Kidney (tissue), 13 donors: ENCODE measurements at regions not wholly inside any gene's neighbourhood (a gene's known extent, or its start where the extent isn't known, plus 50 kb on each side); places are given as distances from the start of the nearest gene placed in this dataset.
A peak's percentile ranks its signal among the peaks of the same experiment; 100 is the strongest.

ENCODE experiments used
- DNase-seq, 5 donors: peaks; one replicate each; pipeline ENCODE4 v3.0.0-alpha.2; 2013 to 2020
- FAIRE-seq: peaks from 2 replicates; lab custom pipeline; 2012; peaks lifted over from hg19 to GRCh38; lab: Jason Lieb, UNC
- H3K27ac ChIP-seq, 2 donors: one replicate each; pipeline ENCODE4 v1.7.0; 2013; ENCODE audit warnings: low read depth in 2 of 2, low read length in 2 of 2, inconsistent platforms in 1 of 2
- H3K27me3 ChIP-seq: one replicate; pipeline ENCODE4 v1.7.1; 2013; ENCODE audit warnings: low read length, inconsistent platforms; ENCODE audit not compliant: control insufficient read depth, insufficient read depth
- H3K36me3 ChIP-seq, 3 donors: one replicate each; pipeline versions ENCODE4 v1.7.0 to v1.7.1; 2013; ENCODE audit warnings: low read length in 3 of 3, control low read depth in 1 of 3, inconsistent platforms in 1 of 3; ENCODE audit not compliant: insufficient read depth in 3 of 3, control insufficient read depth in 2 of 3
- H3K4me1 ChIP-seq, 3 donors: one replicate each; pipeline versions ENCODE4 v1.7.0 to v1.7.1; 2013; ENCODE audit warnings: low read length in 3 of 3, inconsistent platforms in 1 of 3, low read depth in 1 of 3; ENCODE audit not compliant: control insufficient read depth in 2 of 3, insufficient read depth in 2 of 3
- H3K4me3 ChIP-seq, 3 donors: one replicate each; pipeline versions ENCODE4 v1.7.0 to v1.8.1; 2013; ENCODE audit warnings: low read length in 3 of 3, control low read depth in 1 of 3, inconsistent platforms in 1 of 3
- H3K9ac ChIP-seq, 3 donors: one replicate each; pipeline versions ENCODE4 v1.7.0 to v1.7.1; 2013; ENCODE audit warnings: low read length in 3 of 3, control low read depth in 1 of 3, inconsistent platforms in 1 of 3
- H3K9me3 ChIP-seq, 3 donors: one replicate each; pipeline versions ENCODE4 v1.7.0 to v1.7.1; 2013; ENCODE audit warnings: low read length in 3 of 3, control low read depth in 1 of 3, inconsistent platforms in 1 of 3; ENCODE audit not compliant: control insufficient read depth in 2 of 3, insufficient read depth in 1 of 3
- intact Hi-C: fragments of 100-400 bp; cut with DNase I; formaldehyde crosslinking; loops from one replicate; pipeline ENCODE4 v1.11.1; 2022
- TF ChIP-seq, protein P1 (sequence below): IDR thresholded peaks from 3 replicates; pipeline ENCODE4 v1.5.1; 2012; ENCODE audit warnings: mild to moderate bottlenecking, moderate library complexity, borderline replicate concordance; ENCODE audit not compliant: insufficient read depth; ENCODE audit errors: extremely low read depth
- donor health status: control.
- donor health status: control.
- donor health status: control.
- donor health status: control.
- donor health status: control.
- donor health status: DM: yes; HTN: yes; CAD: no.
- donor health status: Normal renal cell carcinoma (clear cell type).

DNA sequence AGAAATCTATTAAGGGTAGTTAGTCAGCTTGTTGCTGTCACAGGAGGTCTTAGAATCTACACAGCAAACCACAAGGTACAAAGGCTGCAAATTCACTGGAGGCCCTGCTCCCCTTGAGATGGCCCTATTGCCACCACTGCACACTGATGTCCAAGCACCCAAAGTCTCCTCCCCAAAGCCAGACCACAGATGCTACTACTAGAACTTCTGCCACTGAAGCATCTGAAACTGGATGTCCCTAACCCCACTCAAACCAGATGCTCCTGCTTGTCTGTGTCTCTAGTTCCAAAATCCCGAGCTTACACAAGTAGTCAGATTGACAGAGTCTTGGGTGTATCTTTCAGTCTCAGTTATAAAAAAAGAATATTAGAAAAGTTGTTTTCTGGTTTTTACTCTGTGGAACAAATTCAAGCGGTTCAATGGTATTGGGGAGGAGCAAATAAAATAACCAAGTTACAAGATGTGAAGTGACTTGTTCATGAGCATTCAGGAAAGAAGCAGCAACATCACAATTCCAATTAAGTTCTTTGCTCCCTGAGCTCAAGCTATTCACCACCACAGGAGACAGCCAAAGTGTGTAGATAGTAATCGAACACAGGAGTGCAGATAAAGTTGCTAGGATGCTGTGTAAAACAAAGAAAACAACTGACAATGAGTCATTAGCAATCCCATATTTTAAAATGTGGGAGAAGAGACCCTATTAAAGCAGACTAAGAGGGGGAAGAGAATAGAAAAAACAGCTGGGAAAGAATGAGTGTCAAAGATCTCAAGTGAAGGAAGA lies 352.3 kb downstream of the PDGFC start:
- Histone ChIP-seq H3K4me3 (no peak overlapping the region), H3K27ac (no peak overlapping the region), H3K9me3 (no peaks in the 10 kb centered on the region), H3K9ac (no peak overlapping the region), H3K36me3 (no peaks in the 10 kb centered on the region), H3K27me3 (no peaks in the 10 kb centered on the region), H3K4me1 (no peaks in the 10 kb centered on the region)
- TF ChIP-seq, protein P1, sequence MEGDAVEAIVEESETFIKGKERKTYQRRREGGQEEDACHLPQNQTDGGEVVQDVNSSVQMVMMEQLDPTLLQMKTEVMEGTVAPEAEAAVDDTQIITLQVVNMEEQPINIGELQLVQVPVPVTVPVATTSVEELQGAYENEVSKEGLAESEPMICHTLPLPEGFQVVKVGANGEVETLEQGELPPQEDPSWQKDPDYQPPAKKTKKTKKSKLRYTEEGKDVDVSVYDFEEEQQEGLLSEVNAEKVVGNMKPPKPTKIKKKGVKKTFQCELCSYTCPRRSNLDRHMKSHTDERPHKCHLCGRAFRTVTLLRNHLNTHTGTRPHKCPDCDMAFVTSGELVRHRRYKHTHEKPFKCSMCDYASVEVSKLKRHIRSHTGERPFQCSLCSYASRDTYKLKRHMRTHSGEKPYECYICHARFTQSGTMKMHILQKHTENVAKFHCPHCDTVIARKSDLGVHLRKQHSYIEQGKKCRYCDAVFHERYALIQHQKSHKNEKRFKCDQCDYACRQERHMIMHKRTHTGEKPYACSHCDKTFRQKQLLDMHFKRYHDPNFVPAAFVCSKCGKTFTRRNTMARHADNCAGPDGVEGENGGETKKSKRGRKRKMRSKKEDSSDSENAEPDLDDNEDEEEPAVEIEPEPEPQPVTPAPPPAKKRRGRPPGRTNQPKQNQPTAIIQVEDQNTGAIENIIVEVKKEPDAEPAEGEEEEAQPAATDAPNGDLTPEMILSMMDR: no peak
- no peak for FAIRE-seq
- intact Hi-C loops: no loop called here
- no peak for DNase-seq

DNA sequence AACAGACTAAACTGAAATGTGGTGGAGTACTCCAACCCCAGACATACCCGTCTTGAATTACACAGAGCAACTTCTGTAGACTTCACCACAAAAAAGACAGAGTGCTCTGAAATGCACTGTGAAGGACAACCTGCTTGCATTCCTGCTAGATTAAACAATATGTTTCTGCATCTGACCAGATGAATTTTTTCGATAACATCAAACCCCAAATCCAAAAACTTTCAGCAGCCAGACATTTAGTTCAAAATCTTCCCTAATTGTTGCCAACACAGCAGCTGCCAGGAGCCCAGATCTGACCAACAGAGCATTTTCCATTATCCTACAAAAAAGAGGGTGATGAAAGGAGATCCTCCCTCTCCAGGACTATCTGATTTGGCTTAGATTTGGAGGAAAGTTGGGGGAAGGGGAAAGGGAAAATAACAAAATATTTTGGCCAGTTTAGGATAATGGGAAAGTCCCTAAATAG lies 356.5 kb downstream of the PDGFC start:
- TF ChIP-seq, protein P1: no peak
- Histone ChIP-seq H3K4me3 (no peak overlapping the region), H3K9me3 (no peaks in the 10 kb centered on the region), H3K4me1 (no peaks in the 10 kb centered on the region), H3K27me3 (no peaks in the 10 kb centered on the region), H3K36me3 (no peaks in the 10 kb centered on the region), H3K9ac (no peak overlapping the region), H3K27ac (no peak overlapping the region)
- intact Hi-C loops: no loop called here
- peak in 2 of 5 donors; percentile 75 for DNase-seq
- no peak for FAIRE-seq

DNA sequence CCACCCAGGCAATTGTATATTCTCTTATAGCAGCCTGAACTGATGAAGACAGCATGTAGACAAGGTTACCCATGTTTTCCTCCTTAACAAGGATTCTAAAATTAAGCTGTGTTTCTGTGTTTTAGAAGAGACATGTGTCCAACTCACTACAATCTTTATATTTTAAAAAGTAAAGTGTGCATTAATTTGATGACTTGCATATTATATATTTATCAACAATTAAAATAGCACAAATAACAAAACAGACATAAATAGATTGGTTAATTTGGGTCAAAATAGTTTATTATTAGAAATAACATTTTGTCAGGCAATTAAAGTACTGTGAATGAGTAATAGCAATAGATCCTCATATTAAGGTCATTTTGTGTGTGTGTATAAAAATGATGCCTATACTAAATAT lies 357.1 kb downstream of the PDGFC start:
- Histone ChIP-seq H3K36me3 (no peaks in the 10 kb centered on the region), H3K4me3 (no peak overlapping the region), H3K4me1 (no peaks in the 10 kb centered on the region), H3K9ac (no peak overlapping the region), H3K9me3 (no peaks in the 10 kb centered on the region), H3K27me3 (no peaks in the 10 kb centered on the region), H3K27ac (no peak overlapping the region)
- intact Hi-C loops: no loop called here
- TF ChIP-seq, protein P1: no peak
- FAIRE-seq: no peak
- no peak for DNase-seq

DNA sequence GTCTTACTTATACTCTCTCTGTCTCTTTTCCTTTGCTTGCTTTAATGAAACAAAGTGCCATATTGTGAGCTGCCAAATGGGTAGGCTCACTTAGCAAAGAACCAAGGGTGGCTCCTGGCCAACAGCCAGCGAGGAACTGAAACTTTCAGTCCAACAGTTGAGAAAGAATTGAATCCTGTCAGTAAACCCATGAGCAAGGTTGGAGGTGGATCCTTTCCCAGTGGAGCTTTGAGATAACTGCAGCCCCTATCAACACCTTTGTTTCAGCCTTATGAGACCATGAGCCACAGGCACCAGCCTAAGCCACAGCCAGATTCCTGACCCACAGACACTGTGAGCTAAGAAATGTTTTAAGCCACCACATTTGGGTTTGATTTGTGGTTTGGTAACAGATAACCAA lies 362.2 kb downstream of the PDGFC start:
- intact Hi-C loops: no loop called here
- TF ChIP-seq, protein P1: no peak
- FAIRE-seq: no peak

More for the DNA sequence above, 362.2 kb downstream of the PDGFC start:
- no peaks in the 10 kb centered on the region for H3K27me3 ChIP-seq
- no peak for DNase-seq
- H3K9ac ChIP-seq: no peak overlapping the region
- H3K4me1 ChIP-seq: no peaks in the 10 kb centered on the region
- H3K4me3 ChIP-seq: no peak overlapping the region
- H3K27ac ChIP-seq: no peak overlapping the region
- no peaks in the 10 kb centered on the region for H3K36me3 ChIP-seq
- H3K9me3 ChIP-seq: no peaks in the 10 kb centered on the region
